ENCODE measurements at regions not wholly inside any gene's neighbourhood (a gene's known extent, or its start where the extent isn't known, plus 50 kb on each side); places are given as distances from the start of the nearest gene placed in this dataset.
"Not testable (repeated sequence)": the region's sequence is repeated elsewhere in the genome, so short reads cannot be mapped to it uniquely, and the experiment has no call there.

DNA sequence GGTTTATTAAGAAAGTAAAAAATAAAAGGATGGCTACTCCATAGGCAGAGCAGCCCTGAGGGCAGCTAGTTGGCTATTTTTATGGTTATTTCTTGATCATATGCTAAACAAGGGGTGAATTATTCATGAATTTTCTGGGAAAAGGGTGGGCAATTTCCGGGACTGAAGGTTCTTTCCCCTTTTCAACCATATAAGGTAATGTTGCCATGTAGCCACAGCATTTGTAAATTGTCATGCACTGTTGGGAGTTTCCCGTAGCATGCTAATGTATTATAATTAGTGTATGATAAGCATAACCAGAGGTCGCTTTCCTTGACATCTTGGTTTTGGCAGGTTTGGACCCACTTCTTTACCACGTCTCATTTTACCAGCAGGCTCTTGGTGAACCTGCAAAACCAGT, 610.4 kb upstream of the B3GAT1 start:
- ATAC-seq (ENCODE audit: low FRiP score), result no peak
- H3K4me1 ChIP-seq (ENCODE audit: control insufficient read depth in 1 of 2, insufficient read depth in 2 of 2, low read length in 2 of 2), result no peaks in the 10 kb centered on the region
- DNase-seq, result no peak
- H3K27ac ChIP-seq (ENCODE audit: low read depth in 1 of 2, low read length in 2 of 2), result no peak overlapping the region
- no peak overlapping the region for H3K4me3 ChIP-seq (ENCODE audit: low read length in 2 of 2)
- H3K36me3 ChIP-seq (ENCODE audit: control insufficient read depth in 1 of 2, insufficient read depth in 2 of 2, low read length in 1 of 2), result no peaks in the 10 kb centered on the region
- H3K27me3 ChIP-seq (ENCODE audit: control insufficient read depth in 1 of 2, insufficient read depth in 2 of 2, low read length in 1 of 2), result no peaks in the 10 kb centered on the region
- 68 to 78% methylated on average over 4 of the region's 4 CpGs for WGBS, 2 donors
- intact Hi-C loops (cut with DNase I), result no loop called here
- peaks cover 1% of the 10 kb centered on the region for H3K9me3 ChIP-seq (ENCODE audit: control insufficient read depth, low read length)

DNA sequence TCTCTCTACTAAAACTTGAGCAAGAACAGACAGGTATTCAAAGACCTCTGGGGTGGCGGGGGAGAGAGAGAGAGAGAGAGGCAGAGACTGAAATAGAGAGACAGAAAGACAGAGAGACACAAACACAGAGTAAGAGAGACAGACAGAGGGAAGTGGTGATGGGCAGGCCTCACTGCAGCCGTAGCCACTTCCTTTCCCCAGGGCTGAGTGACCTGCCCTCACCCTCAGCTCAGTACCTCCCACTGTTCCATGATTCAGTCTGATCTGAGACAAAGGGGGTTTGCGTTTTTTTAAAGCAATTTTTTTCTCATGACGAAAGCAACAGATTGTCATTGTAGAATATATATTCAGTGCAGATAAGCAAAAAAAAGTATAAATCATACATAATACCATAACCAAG, 607.9 kb upstream of the B3GAT1 start:
- Histone ChIP-seq H3K9me3 (ENCODE audit: control insufficient read depth, low read length) (peaks cover 2% of the 10 kb centered on the region), H3K4me1 (ENCODE audit: control insufficient read depth in 1 of 2, insufficient read depth in 2 of 2, low read length in 2 of 2) (no peaks in the 10 kb centered on the region), H3K36me3 (ENCODE audit: control insufficient read depth in 1 of 2, insufficient read depth in 2 of 2, low read length in 1 of 2) (no peaks in the 10 kb centered on the region), H3K27me3 (ENCODE audit: control insufficient read depth in 1 of 2, insufficient read depth in 2 of 2, low read length in 1 of 2) (no peaks in the 10 kb centered on the region), H3K4me3 (ENCODE audit: low read length in 2 of 2) (no peak overlapping the region), H3K27ac (ENCODE audit: low read depth in 1 of 2, low read length in 2 of 2) (no peak overlapping the region)
- ATAC-seq (ENCODE audit: low FRiP score) (no peak), DNase-seq (no peak)
- intact Hi-C loops (cut with DNase I), result no loop called here
- WGBS, 2 donors, result 61 to 69% methylated on average over 4 of the region's 4 CpGs

DNA sequence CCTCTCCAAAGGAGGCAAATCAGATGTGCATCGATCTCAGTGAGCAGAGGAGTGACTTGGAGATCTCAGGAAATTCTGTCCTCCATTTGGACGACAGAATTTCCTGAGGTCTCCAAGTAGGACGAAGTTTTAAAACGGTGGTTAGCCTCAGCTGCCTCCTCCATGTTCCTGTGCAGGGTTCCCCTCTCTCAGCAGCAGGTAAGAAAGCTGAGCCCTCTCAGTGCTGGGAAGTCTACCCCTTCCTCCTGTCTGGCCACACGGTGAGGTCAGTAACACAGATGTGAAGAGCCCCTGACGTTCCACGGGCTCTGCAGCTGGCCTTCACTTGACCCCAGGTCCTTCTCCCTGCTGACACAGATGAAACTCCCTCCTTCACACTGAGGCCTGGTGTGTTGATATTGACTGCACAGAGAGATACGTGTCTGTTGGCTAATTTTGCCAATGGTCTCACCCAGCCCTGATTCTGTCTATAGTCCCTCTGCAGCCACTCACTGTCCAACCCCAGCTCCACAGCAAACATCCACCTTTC, 607.4 kb upstream of the B3GAT1 start:
- H3K4me1 ChIP-seq (ENCODE audit: control insufficient read depth in 1 of 2, insufficient read depth in 2 of 2, low read length in 2 of 2), result no peaks in the 10 kb centered on the region
- no peak for DNase-seq
- no peaks in the 10 kb centered on the region for H3K36me3 ChIP-seq (ENCODE audit: control insufficient read depth in 1 of 2, insufficient read depth in 2 of 2, low read length in 1 of 2)
- WGBS, 2 donors, result 63 to 69% methylated on average over 8 of the region's 8 CpGs
- peaks cover 2% of the 10 kb centered on the region for H3K9me3 ChIP-seq (ENCODE audit: control insufficient read depth, low read length)
- intact Hi-C loops (cut with DNase I), result no loop called here
- H3K27me3 ChIP-seq (ENCODE audit: control insufficient read depth in 1 of 2, insufficient read depth in 2 of 2, low read length in 1 of 2), result no peaks in the 10 kb centered on the region
- ATAC-seq (ENCODE audit: low FRiP score), result no peak
- H3K4me3 ChIP-seq (ENCODE audit: low read length in 2 of 2), result no peak overlapping the region
- no peak overlapping the region for H3K27ac ChIP-seq (ENCODE audit: low read depth in 1 of 2, low read length in 2 of 2)

DNA sequence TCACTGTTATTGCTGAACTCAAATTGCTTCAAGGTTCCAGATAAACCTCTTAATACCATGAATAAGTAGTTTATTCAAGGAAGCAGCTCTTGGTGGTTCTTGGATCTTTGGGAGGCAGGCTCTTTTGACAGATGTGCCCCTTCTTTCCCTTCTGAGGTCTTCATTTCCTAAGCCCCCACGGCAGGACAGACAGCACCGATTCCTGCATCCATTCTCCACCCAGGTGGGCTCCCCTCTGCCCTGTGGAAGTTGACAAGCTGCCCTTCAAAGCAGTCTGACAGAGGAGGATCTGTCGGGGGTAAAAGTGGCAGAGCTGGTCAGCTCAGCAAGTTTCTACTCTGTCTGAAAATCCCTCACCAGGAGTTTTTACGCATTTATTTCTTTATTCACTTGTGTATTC, 605.3 kb upstream of the B3GAT1 start:
- Histone ChIP-seq H3K4me1 (ENCODE audit: control insufficient read depth in 1 of 2, insufficient read depth in 2 of 2, low read length in 2 of 2) (no peaks in the 10 kb centered on the region), H3K27me3 (ENCODE audit: control insufficient read depth in 1 of 2, insufficient read depth in 2 of 2, low read length in 1 of 2) (no peaks in the 10 kb centered on the region), H3K27ac (ENCODE audit: low read depth in 1 of 2, low read length in 2 of 2) (no peak overlapping the region), H3K9me3 (ENCODE audit: control insufficient read depth, low read length) (peaks cover 2% of the 10 kb centered on the region), H3K36me3 (ENCODE audit: control insufficient read depth in 1 of 2, insufficient read depth in 2 of 2, low read length in 1 of 2) (no peaks in the 10 kb centered on the region), H3K4me3 (ENCODE audit: low read length in 2 of 2) (no peak overlapping the region)
- intact Hi-C loops (cut with DNase I), result no loop called here
- 72 to 79% methylated on average over 4 of the region's 4 CpGs for WGBS, 2 donors
- ATAC-seq (ENCODE audit: low FRiP score), result no peak
- DNase-seq, result no peak

DNA sequence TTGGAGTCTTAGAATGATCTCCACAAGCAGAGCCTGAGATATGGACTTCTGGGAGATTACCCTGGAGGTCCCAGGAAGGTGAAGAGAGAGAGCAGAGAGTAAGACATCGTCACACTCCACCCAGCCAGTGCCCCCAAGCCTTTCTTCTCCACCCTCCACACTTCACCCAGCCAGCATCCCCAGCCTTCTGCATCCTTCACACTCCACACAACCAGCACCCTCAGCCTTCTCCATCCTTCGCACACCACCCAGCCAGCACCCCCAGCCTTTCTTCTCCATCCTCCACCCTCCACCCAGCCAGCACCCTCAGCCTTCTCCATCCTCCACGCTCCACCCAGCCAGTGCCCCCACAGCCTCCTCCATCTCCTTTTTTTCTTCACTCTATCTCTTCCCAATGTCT, 603.9 kb upstream of the B3GAT1 start:
- Histone ChIP-seq H3K27ac (ENCODE audit: low read depth in 1 of 2, low read length in 2 of 2) (no peak overlapping the region), H3K9me3 (ENCODE audit: control insufficient read depth, low read length) (peaks cover 2% of the 10 kb centered on the region), H3K36me3 (ENCODE audit: control insufficient read depth in 1 of 2, insufficient read depth in 2 of 2, low read length in 1 of 2) (no peaks in the 10 kb centered on the region), H3K4me3 (ENCODE audit: low read length in 2 of 2) (no peak overlapping the region), H3K4me1 (ENCODE audit: control insufficient read depth in 1 of 2, insufficient read depth in 2 of 2, low read length in 2 of 2) (no peaks in the 10 kb centered on the region), H3K27me3 (ENCODE audit: control insufficient read depth in 1 of 2, insufficient read depth in 2 of 2, low read length in 1 of 2) (no peaks in the 10 kb centered on the region)
- intact Hi-C loops (cut with DNase I), result no loop called here
- DNase-seq (no peak), ATAC-seq (ENCODE audit: low FRiP score) (no peak)
- WGBS, 2 donors, result 76 to 86% methylated on average over 3 of the region's 3 CpGs

DNA sequence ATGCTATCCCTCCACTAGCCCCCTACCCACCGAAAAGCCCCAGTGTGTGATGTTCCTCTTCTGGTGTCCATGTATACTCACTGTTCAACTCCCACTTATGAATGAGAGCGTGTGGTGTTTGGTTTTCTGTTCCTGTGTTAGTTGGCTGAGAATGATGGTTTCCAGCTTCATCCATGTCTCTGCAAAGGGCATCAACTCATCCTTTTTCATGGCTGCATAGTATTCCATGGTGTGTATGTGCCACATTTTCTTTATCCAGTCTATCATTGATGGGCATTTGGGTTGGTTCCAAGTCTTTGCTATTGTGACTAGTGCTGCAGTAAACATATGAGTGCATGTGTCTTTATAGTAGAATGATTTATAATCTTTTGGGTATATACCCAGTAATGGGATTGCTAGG, 599.3 kb upstream of the B3GAT1 start:
- H3K27me3 ChIP-seq (ENCODE audit: control insufficient read depth in 1 of 2, insufficient read depth in 2 of 2, low read length in 1 of 2); intact Hi-C loops (cut with DNase I); H3K27ac ChIP-seq (ENCODE audit: low read depth in 1 of 2, low read length in 2 of 2); H3K9me3 ChIP-seq (ENCODE audit: control insufficient read depth, low read length); H3K4me1 ChIP-seq (ENCODE audit: control insufficient read depth in 1 of 2, insufficient read depth in 2 of 2, low read length in 2 of 2); H3K4me3 ChIP-seq (ENCODE audit: low read length in 2 of 2); ATAC-seq (ENCODE audit: low FRiP score); H3K36me3 ChIP-seq (ENCODE audit: control insufficient read depth in 1 of 2, insufficient read depth in 2 of 2, low read length in 1 of 2); DNase-seq: not testable (repeated sequence)
- 90 to 97% methylated on average over 2 of the region's 2 CpGs for WGBS, 2 donors

DNA sequence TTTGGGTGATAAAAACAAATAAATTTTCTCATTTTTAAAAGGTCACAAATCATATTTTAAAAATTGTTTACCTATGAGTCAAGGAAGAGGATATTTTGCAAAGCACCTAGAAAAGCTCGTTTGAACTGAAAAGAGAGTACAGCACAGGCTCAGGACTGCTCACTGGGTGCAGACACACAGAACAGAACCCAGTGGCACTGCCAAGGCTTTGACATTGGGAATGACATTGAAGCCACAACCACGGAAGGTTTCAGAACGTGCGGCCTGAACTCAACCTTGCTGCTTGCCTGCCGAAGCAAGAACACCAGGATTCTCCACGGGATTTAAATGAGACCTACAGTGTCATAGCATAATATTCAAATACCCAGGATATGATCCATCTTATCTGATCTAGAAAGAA, 597.1 kb upstream of the B3GAT1 start:
- Histone ChIP-seq H3K4me3 (ENCODE audit: low read length in 2 of 2) (no peak overlapping the region), H3K36me3 (ENCODE audit: control insufficient read depth in 1 of 2, insufficient read depth in 2 of 2, low read length in 1 of 2) (no peaks in the 10 kb centered on the region), H3K9me3 (ENCODE audit: control insufficient read depth, low read length) (no peaks in the 10 kb centered on the region), H3K27me3 (ENCODE audit: control insufficient read depth in 1 of 2, insufficient read depth in 2 of 2, low read length in 1 of 2) (peaks cover 0 to 2% of the 10 kb centered on the region in 2 donors), H3K27ac (ENCODE audit: low read depth in 1 of 2, low read length in 2 of 2) (no peak overlapping the region), H3K4me1 (ENCODE audit: control insufficient read depth in 1 of 2, insufficient read depth in 2 of 2, low read length in 2 of 2) (no peaks in the 10 kb centered on the region)
- 65 to 68% methylated on average over 6 of the region's 6 CpGs for WGBS, 2 donors
- intact Hi-C loops (cut with DNase I), result no loop called here
- ATAC-seq (ENCODE audit: low FRiP score) (no peak), DNase-seq (no peak)

DNA sequence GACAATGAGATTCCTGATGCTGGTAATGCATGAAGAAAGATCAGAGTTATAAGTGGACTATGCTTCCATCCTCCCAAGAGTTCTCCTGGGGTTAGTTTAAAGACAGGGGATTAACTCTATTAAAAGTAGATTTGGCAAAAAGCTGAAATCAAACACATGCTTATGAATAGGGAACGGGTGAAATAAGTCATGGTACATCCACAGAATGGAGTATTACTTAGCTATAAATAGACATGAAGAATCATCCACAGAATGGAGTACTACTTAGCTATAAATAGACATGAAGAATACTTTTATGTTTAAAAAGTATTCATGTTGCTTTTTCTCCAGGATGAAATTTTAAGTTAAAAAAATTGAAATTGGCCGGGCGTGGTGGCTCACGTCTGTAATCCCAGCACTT, 596.4 kb upstream of the B3GAT1 start:
- Histone ChIP-seq H3K27me3 (ENCODE audit: control insufficient read depth in 1 of 2, insufficient read depth in 2 of 2, low read length in 1 of 2) (peaks cover 0 to 2% of the 10 kb centered on the region in 2 donors), H3K36me3 (ENCODE audit: control insufficient read depth in 1 of 2, insufficient read depth in 2 of 2, low read length in 1 of 2) (no peaks in the 10 kb centered on the region), H3K27ac (ENCODE audit: low read depth in 1 of 2, low read length in 2 of 2) (no peak overlapping the region), H3K4me3 (ENCODE audit: low read length in 2 of 2) (no peak overlapping the region), H3K9me3 (ENCODE audit: control insufficient read depth, low read length) (no peaks in the 10 kb centered on the region), H3K4me1 (ENCODE audit: control insufficient read depth in 1 of 2, insufficient read depth in 2 of 2, low read length in 2 of 2) (no peaks in the 10 kb centered on the region)
- 74 to 75% methylated on average over 4 of the region's 4 CpGs for WGBS, 2 donors
- no peak for DNase-seq
- intact Hi-C loops (cut with DNase I), result no loop called here
- ATAC-seq (ENCODE audit: low FRiP score), result no peak

DNA sequence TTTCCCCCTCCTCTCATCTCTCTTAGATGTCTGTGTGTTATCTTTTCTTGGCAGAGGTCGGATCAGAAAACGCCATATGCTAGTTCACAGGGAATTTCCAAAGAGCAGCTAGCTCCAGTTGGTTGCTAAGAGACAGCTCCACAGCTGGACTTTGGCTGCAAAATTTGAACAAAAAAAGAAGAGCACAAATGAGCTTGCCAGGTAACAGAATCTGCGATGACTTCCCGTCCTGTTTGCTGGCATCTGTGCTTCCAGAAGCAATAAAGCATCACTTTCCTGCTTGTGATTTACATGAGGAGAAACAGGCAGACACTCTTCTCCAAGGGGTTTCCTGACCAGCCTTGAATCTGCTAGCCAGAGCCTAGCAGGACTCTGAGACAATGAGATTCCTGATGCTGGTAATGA, 596.0 kb upstream of the B3GAT1 start:
- ATAC-seq (ENCODE audit: low FRiP score), result no peak
- Histone ChIP-seq H3K4me3 (ENCODE audit: low read length in 2 of 2) (no peak overlapping the region), H3K27ac (ENCODE audit: low read depth in 1 of 2, low read length in 2 of 2) (no peak overlapping the region), H3K36me3 (ENCODE audit: control insufficient read depth in 1 of 2, insufficient read depth in 2 of 2, low read length in 1 of 2) (no peaks in the 10 kb centered on the region), H3K27me3 (ENCODE audit: control insufficient read depth in 1 of 2, insufficient read depth in 2 of 2, low read length in 1 of 2) (peaks cover 0 to 2% of the 10 kb centered on the region in 2 donors), H3K9me3 (ENCODE audit: control insufficient read depth, low read length) (no peaks in the 10 kb centered on the region), H3K4me1 (ENCODE audit: control insufficient read depth in 1 of 2, insufficient read depth in 2 of 2, low read length in 2 of 2) (no peaks in the 10 kb centered on the region)
- WGBS, 2 donors, result 3 to 5% methylated on average over 4 of the region's 4 CpGs
- intact Hi-C loops (cut with DNase I), result no loop called here
- DNase-seq, result no peak

All from aorta (tissue), 5 donors.